ENCODE measurements at regions not wholly inside any gene's neighbourhood (a gene's known extent, or its start where the extent isn't known, plus 50 kb on each side); places are given as distances from the start of the nearest gene placed in this dataset.

- TF ChIP-seq CTCF (conservative IDR thresholded peaks at IDR 0.05 in 1 of 2, IDR thresholded peaks at IDR 0.05 in 1 of 2; ENCODE audit: extremely low read depth in 1 of 2, insufficient read depth in 1 of 2, low read depth in 1 of 2, low read length in 2 of 2), result no peak
- TF ChIP-seq EZH2 (IDR thresholded peaks at IDR 0.05; ENCODE audit: borderline replicate concordance, low read length), result no peak
Observed at GRCh38 chr10:52446391-52446790, 132.3 kb downstream of the DKK1 start.
